Endothelial cell of umbilical vein (primary cell): ENCODE measurements at regions not wholly inside any gene's neighbourhood (a gene's known extent, or its start where the extent isn't known, plus 50 kb on each side); places are given as distances from the start of the nearest gene placed in this dataset.

ENCODE experiments used
- BruUV-seq: library from RNA; stranded (reverse); fragments of 400-500 nt; replicated peaks from 2 replicates; lab custom pipeline; 2021; lab: Mats Ljungman, UMichigan
- CTCF ChIA-PET: fragments of 300-600, 350-600 bp; sonication (Branson Sonifier 250); formaldehyde crosslinking; loops from one replicate; lab custom pipeline; 2021; ENCODE audit warnings: antibody characterized with exemption, inconsistent platforms; lab: Charles Lee
- POLR2A ChIA-PET: fragments of 300-600, 350-600 bp; sonication (Branson Sonifier 250); formaldehyde crosslinking; loops from one replicate; lab custom pipeline; 2021; ENCODE audit warnings: antibody characterized with exemption, inconsistent platforms; lab: Charles Lee
- DNase-seq: peaks from one replicate; pipeline ENCODE4 v3.0.0-alpha.2; 2011; ENCODE audit warnings: low read depth, low spot score
- FAIRE-seq: peaks from 2 replicates; lab custom pipeline; 2011; peaks lifted over from hg19 to GRCh38; lab: Jason Lieb, UNC
- H2AFZ ChIP-seq: 2 replicates; pipeline ENCODE4 v1.6.0; 2012; ENCODE audit warnings: low read depth, low read length, control low read depth, inconsistent platforms
- H3K27ac ChIP-seq: 2 replicates; pipeline ENCODE4 v1.5.1; 2011; ENCODE audit warnings: low read depth, mild to moderate bottlenecking, control low read depth, low read length, moderate library complexity; ENCODE audit not compliant: insufficient read depth
- H3K27me3 ChIP-seq, 2 experiments: 2 replicates each; pipeline versions ENCODE4 v1.6.0 to v1.6.1; 2011; ENCODE audit warnings: low read length in 2 of 2, mixed read lengths in 1 of 2; ENCODE audit not compliant: control insufficient read depth in 2 of 2, insufficient read depth in 2 of 2
- H3K36me3 ChIP-seq, 2 experiments: 2 replicates in 1 of 2; 3 replicates in 1 of 2; pipeline ENCODE4 v1.5.1; 2011; ENCODE audit warnings: low read length in 2 of 2, mild to moderate bottlenecking in 1 of 2, moderate library complexity in 1 of 2; ENCODE audit not compliant: control insufficient read depth in 2 of 2, insufficient read depth in 2 of 2; ENCODE audit errors: extremely low read depth in 1 of 2
- H3K4me1 ChIP-seq: 3 replicates; pipeline ENCODE4 v1.5.1; 2011; ENCODE audit warnings: mild to moderate bottlenecking, low read length; ENCODE audit not compliant: control insufficient read depth, insufficient read depth; ENCODE audit errors: extremely low read depth
- H3K4me2 ChIP-seq: 2 replicates; pipeline ENCODE4 v1.6.1; 2011; ENCODE audit warnings: low read length, control low read depth, mixed read lengths; ENCODE audit not compliant: insufficient read depth
- H3K4me3 ChIP-seq, 3 experiments: fragments of 200-600 bp in 1 of 3; sonication (generic), shearing (Covaris generic) in 1 of 3; replicated peaks in 1 of 3; 2 replicates each; pipeline ENCODE4 v1.5.1; 2011 to 2016; ENCODE audit warnings: control low read depth in 3 of 3, low read length in 3 of 3, mild to moderate bottlenecking in 2 of 3, inconsistent platforms in 1 of 3, low read depth in 1 of 3, moderate library complexity in 1 of 3; ENCODE audit not compliant: insufficient read depth in 1 of 3
- H3K79me2 ChIP-seq: 2 replicates; pipeline ENCODE4 v1.6.0; 2012; ENCODE audit warnings: low read length, inconsistent platforms; ENCODE audit not compliant: control insufficient read depth, insufficient read depth
- H3K9ac ChIP-seq: replicated peaks from 2 replicates; pipeline ENCODE3; 2011; ENCODE audit warnings: low read length, control low read depth; ENCODE audit not compliant: insufficient read depth; ENCODE audit errors: extremely low read depth
- H3K9me1 ChIP-seq: replicated peaks from 3 replicates; pipeline ENCODE4 v1.6.0; 2011; ENCODE audit warnings: mild to moderate bottlenecking, low read length; ENCODE audit not compliant: control insufficient read depth, insufficient read depth; ENCODE audit errors: extremely low read depth
- H3K9me3 ChIP-seq: replicated peaks from 2 replicates; pipeline ENCODE4 v1.5.1; 2012; ENCODE audit warnings: low read length, inconsistent platforms; ENCODE audit not compliant: control insufficient read depth, insufficient read depth
- H4K20me1 ChIP-seq: replicated peaks from 2 replicates; pipeline ENCODE3; 2011; ENCODE audit warnings: mild to moderate bottlenecking, low read length; ENCODE audit not compliant: control insufficient read depth, insufficient read depth; ENCODE audit errors: extremely low read depth
- CTCF ChIP-seq, 2 donors: IDR thresholded peaks; 1 replicate in 1 of 2; 2 replicates in 1 of 2; pipeline ENCODE4 v1.5.1; 2011; ENCODE audit warnings: low read length in 2 of 2, mild to moderate bottlenecking in 2 of 2, moderate library complexity in 2 of 2, control low read depth in 1 of 2, inconsistent platforms in 1 of 2, low read depth in 1 of 2; ENCODE audit not compliant: insufficient read depth in 1 of 2; ENCODE audit errors: extremely low read depth in 1 of 2
- EZH2 ChIP-seq: IDR thresholded peaks from 2 replicates; pipeline ENCODE4 v1.6.1; 2012; ENCODE audit warnings: borderline replicate concordance, low read depth, mild to moderate bottlenecking, moderate library complexity, low read length, inconsistent platforms; ENCODE audit not compliant: severe bottlenecking
- FOS ChIP-seq: IDR thresholded peaks from 2 replicates; pipeline ENCODE4 v1.6.1; 2011; ENCODE audit warnings: mild to moderate bottlenecking, low read length, moderate library complexity, borderline replicate concordance; ENCODE audit not compliant: insufficient read depth
- GATA2 ChIP-seq: IDR thresholded peaks from 2 replicates; pipeline ENCODE4 v1.7.0; 2011; ENCODE audit warnings: low read depth, mild to moderate bottlenecking, moderate library complexity, mixed read lengths, low read length; ENCODE audit not compliant: insufficient read length, insufficient read depth
- JUN ChIP-seq: IDR thresholded peaks from 2 replicates; pipeline ENCODE4 v1.6.1; 2011; ENCODE audit warnings: borderline replicate concordance, low read depth; ENCODE audit not compliant: insufficient read length, insufficient read depth
- MAX ChIP-seq: IDR thresholded peaks from 2 replicates; pipeline ENCODE4 v1.6.1; 2011; ENCODE audit not compliant: insufficient read depth, insufficient read length
- MYC ChIP-seq: IDR thresholded peaks from one replicate; pipeline ENCODE4 v1.6.1; 2011; ENCODE audit warnings: mild to moderate bottlenecking, low read depth, low read length
- POLR2A ChIP-seq: IDR thresholded peaks from 2 replicates; pipeline ENCODE4 v1.6.1; 2012; ENCODE audit warnings: low read depth, mild to moderate bottlenecking, control low read depth, low read length
- POLR2AphosphoS5 ChIP-seq: IDR thresholded peaks from 2 replicates; pipeline ENCODE4 v1.6.1; 2012; ENCODE audit warnings: low read depth, mild to moderate bottlenecking, control low read depth, low read length, moderate library complexity; ENCODE audit not compliant: insufficient read depth
- dilution Hi-C: fragments of 300-500 bp; cut with MboI; formaldehyde crosslinking; loops from one replicate; pipeline ENCODE4 v1.15.0; 2019; ENCODE audit warnings: low sequenced_read_pairs; ENCODE audit not compliant: extremely low pct_ligation_motif_present
- intact Hi-C: fragments of 100-400 bp; cut with micrococcal nuclease; formaldehyde crosslinking; loops from one replicate; pipeline ENCODE4 v1.10.0; 2022

- H2AFZ ChIP-seq: no peak overlapping the region
- no peaks in the 10 kb centered on the region for H4K20me1 ChIP-seq
- no peak overlapping the region for H3K4me3 ChIP-seq
- ChIA-PET CTCF (no interaction called here), POLR2A (no interaction called here)
- no peak overlapping the region for H3K4me2 ChIP-seq
- dilution Hi-C loops (no loop called here), intact Hi-C loops (no loop called here)
- H3K27me3 ChIP-seq: no peaks in the 10 kb centered on the region
- FAIRE-seq (no peak), DNase-seq (no peak)
- no peaks in the 10 kb centered on the region for H3K9me1 ChIP-seq
- H3K36me3 ChIP-seq: no peaks in the 10 kb centered on the region
- H3K9ac ChIP-seq: no peak overlapping the region
- TF ChIP-seq CTCF (IDR thresholded peaks at IDR 0.05; ENCODE audit: extremely low read depth in 1 of 2, insufficient read depth in 1 of 2, low read depth in 1 of 2, low read length in 2 of 2): no peak
- no peak for TF ChIP-seq EZH2
- no peak for TF ChIP-seq MYC
- peaks cover 2% of the 10 kb centered on the region for H3K9me3 ChIP-seq
- H3K4me1 ChIP-seq: no peaks in the 10 kb centered on the region
- no peaks in the 10 kb centered on the region for H3K79me2 ChIP-seq
- no TSS peak for BruUV-seq
- no peak overlapping the region for H3K27ac ChIP-seq
Observed at GRCh38 chr17:74150428-74151025, 53.0 kb upstream of the RPL38 start.

- H4K20me1 ChIP-seq: no peaks in the 10 kb centered on the region
- TF ChIP-seq MAX: no peak
- TF ChIP-seq EZH2: no peak
- no peak for TF ChIP-seq MYC
- TF ChIP-seq GATA2: no peak
- TF ChIP-seq POLR2A: no peak
- no peak for TF ChIP-seq POLR2AphosphoS5
- TF ChIP-seq CTCF (IDR thresholded peaks at IDR 0.05; ENCODE audit: extremely low read depth in 1 of 2, insufficient read depth in 1 of 2, low read depth in 1 of 2, low read length in 2 of 2): no peak
- TF ChIP-seq FOS: no peak
- no peak for TF ChIP-seq JUN
- H3K9me3 ChIP-seq: no peaks in the 10 kb centered on the region
- intact Hi-C loops (no loop called here), dilution Hi-C loops (no loop called here)
- CTCF ChIA-PET: no interaction called here
- no peak for FAIRE-seq
- no peaks in the 10 kb centered on the region for H3K9me1 ChIP-seq
- H3K27ac ChIP-seq: no peak overlapping the region
- H3K27me3 ChIP-seq: no peaks in the 10 kb centered on the region
- no peak overlapping the region for H3K9ac ChIP-seq
- no peaks in the 10 kb centered on the region for H3K4me1 ChIP-seq
- POLR2A ChIA-PET: no interaction called here
- H3K79me2 ChIP-seq: no peaks in the 10 kb centered on the region
- no peaks in the 10 kb centered on the region for H3K36me3 ChIP-seq
- no peak for DNase-seq
- H2AFZ ChIP-seq: no peak overlapping the region
- no TSS peak for BruUV-seq
- no peak overlapping the region for H3K4me2 ChIP-seq
- H3K4me3 ChIP-seq: no peak overlapping the region
Observed at GRCh38 chr17:74151551-74152315, 51.7 kb upstream of the RPL38 start.
